H1 (cell line): ENCODE measurements at regions not wholly inside any gene's neighbourhood (a gene's known extent, or its start where the extent isn't known, plus 50 kb on each side); places are given as distances from the start of the nearest gene placed in this dataset.

Source experiments
- CREB1 ChIP-seq: IDR thresholded peaks from 2 replicates; pipeline ENCODE4 v1.6.1; 2012; ENCODE audit warnings: inconsistent platforms
- JUN ChIP-seq: IDR thresholded peaks from 2 replicates; pipeline ENCODE4 v1.6.1; 2011; ENCODE audit warnings: low read depth, mild to moderate bottlenecking, improper control_type of control experiment, low read length
- TAF7 ChIP-seq: optimal IDR thresholded peaks from 2 replicates; pipeline ENCODE3; 2011; ENCODE audit warnings: low read depth, mild to moderate bottlenecking, inconsistent platforms, low read length, moderate library complexity, borderline replicate concordance

- TF ChIP-seq CREB1 (no peak), JUN (no peak), TAF7 (no peak)
Measured at GRCh38 chr14:82385048-82385447, 851.4 kb upstream of the SEL1L start (continued).
